Upper lobe of left lung (tissue), 6 donors: ENCODE measurements at regions not wholly inside any gene's neighbourhood (a gene's known extent, or its start where the extent isn't known, plus 50 kb on each side); places are given as distances from the start of the nearest gene placed in this dataset.

Source experiments
- ATAC-seq, 2 donors: fragments of 200-7000 bp; cut with Tn5 transposase; one replicate each; pipeline ENCODE4 v1.9.1; 2022; ENCODE audit warnings: mild to moderate bottlenecking in 2 of 2, moderate library complexity in 2 of 2; ENCODE audit not compliant: low FRiP score in 2 of 2
- DNase-seq, 2 donors: peaks; one replicate each; pipeline ENCODE4 v3.0.0-alpha.2; 2019 to 2020
- H3K27ac ChIP-seq, 4 donors: fragments of 200-600 bp; sonication (generic); one replicate each; pipeline ENCODE4 v1.5.1; 2016 to 2019
- H3K27me3 ChIP-seq, 4 donors: fragments of 200-600 bp; sonication (generic); one replicate each; pipeline ENCODE4 v1.5.1; 2017 to 2019
- H3K36me3 ChIP-seq, 4 donors: fragments of 200-600 bp; sonication (generic); one replicate each; pipeline ENCODE4 v1.5.1; 2016 to 2019
- H3K4me1 ChIP-seq, 4 donors: fragments of 200-600 bp; sonication (generic); one replicate each; pipeline ENCODE4 v1.5.1; 2018 to 2019
- H3K4me3 ChIP-seq, 4 donors: fragments of 200-600 bp; sonication (generic); one replicate each; pipeline ENCODE4 v1.5.1; 2017 to 2019; ENCODE audit warnings: mild to moderate bottlenecking in 2 of 4, moderate library complexity in 1 of 4
- H3K9me3 ChIP-seq, 4 donors: fragments of 200-600 bp; sonication (generic); one replicate each; pipeline ENCODE4 v1.5.1; 2018 to 2019
- EP300 ChIP-seq, 4 donors: sonication (generic); formaldehyde crosslinking; IDR thresholded peaks; one replicate each; pipeline ENCODE4 v1.5.1; 2017; ENCODE audit warnings: antibody characterized with exemption in 4 of 4, control low read depth in 2 of 4
- POLR2A ChIP-seq, 4 donors: fragments of 450-650 bp; IDR thresholded peaks; one replicate each; pipeline ENCODE4 v1.5.1; 2016 to 2017; ENCODE audit warnings: antibody characterized with exemption in 4 of 4, mild to moderate bottlenecking in 2 of 4
- POLR2AphosphoS5 ChIP-seq, 2 donors: sonication (generic); formaldehyde crosslinking; IDR thresholded peaks; one replicate each; pipeline ENCODE4 v1.5.1; 2017; ENCODE audit warnings: antibody characterized with exemption in 2 of 2
- WGBS, 2 donors: methylation state at CpG; one replicate each; pipeline ENCODE4 v1.1.5; 2017 to 2018; 5-methylcytosine and 5-hydroxymethylcytosine counted together
- TF ChIP-seq, protein P1 (sequence below), 6 experiments: fragments of 450-650 bp in 4 of 6; fragments of 200-600 bp in 2 of 6; sonication (generic) in 2 of 6; IDR thresholded peaks; one replicate each; pipeline ENCODE4 v1.5.1; 2016 to 2019; ENCODE audit warnings: antibody characterized with exemption in 6 of 6
- donor health status: DM: no; HTN: no; CAD: no; lungs with moderate emphysema.
- donor health status: DM: no; HTN: yes; CAD: no; lungs with severe emphysema.

DNA sequence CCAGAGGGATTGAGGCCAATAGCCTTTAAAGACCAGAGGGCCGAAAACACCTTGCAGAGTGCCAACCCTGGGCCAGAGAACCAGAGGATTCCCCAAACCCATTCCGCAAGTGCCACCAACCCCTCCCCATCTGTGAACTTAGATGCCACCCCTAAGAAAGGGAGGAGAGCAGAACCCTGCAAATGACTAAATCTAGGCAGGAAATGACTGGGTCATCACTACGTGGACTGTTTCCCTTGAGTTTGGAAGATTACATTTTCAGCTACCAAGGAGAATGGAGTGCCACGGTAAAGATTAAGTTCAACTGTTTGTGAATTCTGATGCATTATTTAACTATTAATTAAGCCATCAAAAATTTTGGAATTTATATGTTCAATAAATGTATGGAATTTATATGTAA, 142.8 kb downstream of the ENC1 start:
- 77 to 80% methylated on average over 4 of the region's 4 CpGs for WGBS, 2 donors
- ATAC-seq (no peak), DNase-seq (no peak)
- Histone ChIP-seq H3K4me3 (no peak overlapping the region), H3K27me3 (no peaks in the 10 kb centered on the region), H3K27ac (no peak overlapping the region), H3K36me3 (no peaks in the 10 kb centered on the region), H3K4me1 (peaks cover 8 to 17% (median 13%) of the 10 kb centered on the region in 4 donors), H3K9me3 (no peaks in the 10 kb centered on the region)
- TF ChIP-seq EP300 (IDR thresholded peaks at IDR 0.05): no peak
- TF ChIP-seq, protein P1, sequence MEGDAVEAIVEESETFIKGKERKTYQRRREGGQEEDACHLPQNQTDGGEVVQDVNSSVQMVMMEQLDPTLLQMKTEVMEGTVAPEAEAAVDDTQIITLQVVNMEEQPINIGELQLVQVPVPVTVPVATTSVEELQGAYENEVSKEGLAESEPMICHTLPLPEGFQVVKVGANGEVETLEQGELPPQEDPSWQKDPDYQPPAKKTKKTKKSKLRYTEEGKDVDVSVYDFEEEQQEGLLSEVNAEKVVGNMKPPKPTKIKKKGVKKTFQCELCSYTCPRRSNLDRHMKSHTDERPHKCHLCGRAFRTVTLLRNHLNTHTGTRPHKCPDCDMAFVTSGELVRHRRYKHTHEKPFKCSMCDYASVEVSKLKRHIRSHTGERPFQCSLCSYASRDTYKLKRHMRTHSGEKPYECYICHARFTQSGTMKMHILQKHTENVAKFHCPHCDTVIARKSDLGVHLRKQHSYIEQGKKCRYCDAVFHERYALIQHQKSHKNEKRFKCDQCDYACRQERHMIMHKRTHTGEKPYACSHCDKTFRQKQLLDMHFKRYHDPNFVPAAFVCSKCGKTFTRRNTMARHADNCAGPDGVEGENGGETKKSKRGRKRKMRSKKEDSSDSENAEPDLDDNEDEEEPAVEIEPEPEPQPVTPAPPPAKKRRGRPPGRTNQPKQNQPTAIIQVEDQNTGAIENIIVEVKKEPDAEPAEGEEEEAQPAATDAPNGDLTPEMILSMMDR (IDR thresholded peaks at IDR 0.05): no peak
- TF ChIP-seq POLR2A (IDR thresholded peaks at IDR 0.05): no peak
- no peak for TF ChIP-seq POLR2AphosphoS5 (IDR thresholded peaks at IDR 0.05)

DNA sequence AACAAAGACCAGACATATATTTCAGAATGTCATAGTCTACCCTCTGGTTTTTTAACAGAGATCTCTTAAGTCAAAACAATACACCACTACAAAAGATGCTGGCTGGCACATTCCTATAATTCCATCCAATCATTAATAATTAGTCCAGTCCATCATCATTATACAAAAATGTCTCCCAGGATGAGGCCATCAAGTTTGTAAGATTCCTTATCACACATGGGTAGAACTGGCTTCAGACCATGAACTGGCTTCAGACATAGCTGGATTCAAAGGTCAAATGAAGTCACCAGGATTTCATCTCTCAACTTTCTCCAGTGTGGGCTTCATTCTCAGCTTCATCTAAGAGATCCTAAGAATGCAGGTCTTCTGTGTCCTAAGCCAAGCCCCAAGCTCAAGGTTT, 147.1 kb downstream of the ENC1 start:
- ATAC-seq (no peak), DNase-seq (no peak)
- H3K9me3 ChIP-seq: no peaks in the 10 kb centered on the region
- TF ChIP-seq POLR2AphosphoS5 (IDR thresholded peaks at IDR 0.05) (no peak), EP300 (IDR thresholded peaks at IDR 0.05) (no peak), POLR2A (IDR thresholded peaks at IDR 0.05) (no peak)
- TF ChIP-seq, protein P1 (IDR thresholded peaks at IDR 0.05): no peak
- no peak overlapping the region for H3K4me3 ChIP-seq
- no peaks in the 10 kb centered on the region for H3K36me3 ChIP-seq
- no peak overlapping the region for H3K27ac ChIP-seq
- no peaks in the 10 kb centered on the region for H3K4me1 ChIP-seq
- H3K27me3 ChIP-seq: no peaks in the 10 kb centered on the region

DNA sequence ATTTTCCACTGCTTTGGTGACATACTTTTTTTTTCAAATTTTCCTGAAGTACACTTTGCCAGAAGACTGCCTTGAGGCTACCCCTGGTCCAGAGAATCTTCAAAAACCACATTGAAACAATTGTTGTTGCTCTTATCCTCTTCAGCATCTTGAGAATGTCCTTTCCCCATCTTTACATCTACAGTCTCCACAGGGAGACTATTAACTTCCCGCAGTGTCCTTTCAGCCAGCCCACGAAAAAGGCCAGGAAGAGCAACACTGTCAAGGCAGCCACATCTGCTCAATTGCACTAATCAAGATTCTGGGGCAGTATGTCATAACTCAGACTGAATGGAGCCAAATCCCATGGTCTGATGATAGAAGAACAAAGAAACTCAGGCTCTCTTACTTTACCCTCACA, 148.3 kb downstream of the ENC1 start:
- H3K27ac ChIP-seq: no peak overlapping the region
- no peaks in the 10 kb centered on the region for H3K36me3 ChIP-seq
- H3K27me3 ChIP-seq: no peaks in the 10 kb centered on the region
- no peaks in the 10 kb centered on the region for H3K9me3 ChIP-seq
- ATAC-seq: no peak
- no peak overlapping the region for H3K4me3 ChIP-seq
- no peak for DNase-seq
- 55 to 65% methylated on average over 2 of the region's 2 CpGs for WGBS, 2 donors
- TF ChIP-seq, protein P1 (IDR thresholded peaks at IDR 0.05): no peak
- TF ChIP-seq EP300 (IDR thresholded peaks at IDR 0.05) (no peak), POLR2AphosphoS5 (IDR thresholded peaks at IDR 0.05) (no peak), POLR2A (IDR thresholded peaks at IDR 0.05) (no peak)
- H3K4me1 ChIP-seq: no peaks in the 10 kb centered on the region

DNA sequence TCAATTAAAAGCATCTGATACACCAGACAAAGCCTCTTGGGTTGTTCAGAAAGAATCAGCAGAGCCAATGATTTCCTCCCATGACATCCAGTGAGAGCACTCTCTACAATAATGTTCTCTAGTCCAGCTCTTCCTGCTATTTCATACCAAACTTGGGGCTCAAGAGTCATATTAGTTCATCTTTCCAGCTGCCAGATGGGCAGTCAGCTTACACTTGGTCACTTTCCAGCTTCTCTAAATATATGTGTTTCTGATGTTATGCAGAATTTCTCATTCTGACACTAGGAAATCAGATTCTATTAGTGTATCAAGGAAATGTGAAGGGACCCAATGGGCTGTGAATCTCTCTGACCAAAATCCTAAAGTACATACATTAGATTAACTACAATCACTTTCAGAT, 148.9 kb downstream of the ENC1 start:
- H3K36me3 ChIP-seq: no peaks in the 10 kb centered on the region
- H3K4me3 ChIP-seq: no peak overlapping the region
- no peaks in the 10 kb centered on the region for H3K9me3 ChIP-seq
- no peak overlapping the region for H3K27ac ChIP-seq
- TF ChIP-seq POLR2AphosphoS5 (IDR thresholded peaks at IDR 0.05) (no peak), EP300 (IDR thresholded peaks at IDR 0.05) (no peak), POLR2A (IDR thresholded peaks at IDR 0.05) (no peak)
- TF ChIP-seq, protein P1 (IDR thresholded peaks at IDR 0.05): no peak
- H3K27me3 ChIP-seq: no peaks in the 10 kb centered on the region
- ATAC-seq (no peak), DNase-seq (no peak)
- H3K4me1 ChIP-seq: no peaks in the 10 kb centered on the region

DNA sequence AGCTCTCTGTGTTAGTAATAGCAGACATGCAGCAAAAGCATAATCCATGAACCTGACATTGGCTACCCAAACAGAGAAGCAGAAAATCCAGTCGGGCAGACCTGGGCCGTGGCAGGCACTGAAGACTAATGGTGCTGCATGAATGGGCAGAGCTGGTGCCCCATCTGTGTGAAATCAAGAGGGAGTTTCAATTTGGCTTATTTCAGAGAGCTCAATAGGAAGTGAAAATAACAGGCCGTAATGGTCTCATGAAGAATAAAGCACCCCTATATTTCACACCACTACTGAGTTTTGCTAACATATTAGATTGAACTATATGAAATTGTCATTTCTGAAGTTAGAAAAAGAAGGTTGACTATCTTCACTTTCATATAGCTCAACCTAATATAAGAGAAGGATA, 149.7 kb downstream of the ENC1 start:
- Histone ChIP-seq H3K9me3 (no peaks in the 10 kb centered on the region), H3K27me3 (no peaks in the 10 kb centered on the region), H3K4me3 (no peak overlapping the region), H3K27ac (no peak overlapping the region), H3K4me1 (no peaks in the 10 kb centered on the region), H3K36me3 (no peaks in the 10 kb centered on the region)
- ATAC-seq (no peak), DNase-seq (no peak)
- TF ChIP-seq POLR2AphosphoS5 (IDR thresholded peaks at IDR 0.05) (no peak), EP300 (IDR thresholded peaks at IDR 0.05) (no peak), POLR2A (IDR thresholded peaks at IDR 0.05) (no peak)
- TF ChIP-seq, protein P1 (IDR thresholded peaks at IDR 0.05): no peak
- 71 to 72% methylated on average over 3 of the region's 3 CpGs for WGBS, 2 donors
